NT2/D1 (cell line): ENCODE measurements at regions not wholly inside any gene's neighbourhood (a gene's known extent, or its start where the extent isn't known, plus 50 kb on each side); places are given as distances from the start of the nearest gene placed in this dataset.

Experiments
- YY1 ChIP-seq: IDR thresholded peaks from 2 replicates; pipeline ENCODE4 v1.6.1; 2011; ENCODE audit not compliant: insufficient read length, insufficient read depth
- ZNF274 ChIP-seq: IDR thresholded peaks from 2 replicates; pipeline ENCODE4 v1.6.1; 2011; ENCODE audit warnings: mild to moderate bottlenecking, low read depth, low read length

DNA sequence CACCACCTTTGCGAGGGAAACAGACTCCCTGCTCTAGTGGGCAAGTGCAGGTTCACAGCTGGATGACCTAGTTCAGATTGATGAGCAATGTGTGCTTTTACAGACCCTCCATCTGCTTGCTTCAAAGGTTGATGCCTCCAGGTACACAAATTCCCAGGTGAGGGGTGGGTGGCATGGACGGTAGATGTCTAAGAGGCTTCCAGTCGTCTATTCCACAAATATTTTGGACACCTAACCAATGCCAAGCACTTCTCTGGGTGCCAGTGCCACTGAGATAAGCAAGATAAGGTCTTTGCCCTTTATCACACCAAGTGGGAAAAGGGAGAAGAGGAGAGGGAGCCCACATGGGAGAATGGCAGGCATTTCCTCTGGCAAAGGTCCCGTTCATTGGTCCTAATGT, 316.6 kb upstream of the CDH5 start:
- TF ChIP-seq YY1, result no peak
- TF ChIP-seq ZNF274, result no peak
